GM20431 (cell line): ENCODE measurements at regions not wholly inside any gene's neighbourhood (a gene's known extent, or its start where the extent isn't known, plus 50 kb on each side); places are given as distances from the start of the nearest gene placed in this dataset.

ENCODE experiments used
- in situ Hi-C: fragments of 300-500 bp; cut with MseI, MboI; formaldehyde crosslinking; loops from one replicate; pipeline ENCODE4 v1.15.0; 2020; ENCODE audit warnings: low sequenced_read_pairs; ENCODE audit not compliant: unreplicated experiment

GRCh38 chr13:33369073-33369472 lies 83.5 kb upstream of the STARD13 start:
- in situ Hi-C loops = no loop called here

- in situ Hi-C loops = no loop called here
These were observed 86.8 kb upstream of the STARD13 start for GRCh38 chr13:33372251-33372919.

- in situ Hi-C loops = no loop called here
These were observed 88.1 kb upstream of the STARD13 start for GRCh38 chr13:33373624-33374023.

- in situ Hi-C loops = no loop called here
These were observed 89.9 kb upstream of the STARD13 start for GRCh38 chr13:33375421-33375820.

GRCh38 chr13:33376212-33376611 lies 90.7 kb upstream of the STARD13 start:
- in situ Hi-C loops = no loop called here

- in situ Hi-C loops = no loop called here
These were observed 91.9 kb upstream of the STARD13 start for GRCh38 chr13:33377411-33377810.

- in situ Hi-C loops = no loop called here
These were observed 92.3 kb upstream of the STARD13 start for GRCh38 chr13:33377825-33378224.

GRCh38 chr13:33379608-33380007 lies 94.1 kb upstream of the STARD13 start:
- in situ Hi-C loops = no loop called here

- in situ Hi-C loops = no loop called here
These were observed 95.0 kb upstream of the STARD13 start for GRCh38 chr13:33380487-33381079.

- in situ Hi-C loops = no loop called here
These were observed 95.6 kb upstream of the STARD13 start for GRCh38 chr13:33381180-33381579.

GRCh38 chr13:33381906-33382305 lies 96.4 kb upstream of the STARD13 start:
- in situ Hi-C loops = no loop called here

GRCh38 chr13:33383724-33384577 lies 98.4 kb upstream of the STARD13 start:
- in situ Hi-C loops = no loop called here

GRCh38 chr13:33388286-33388998 lies 102.9 kb upstream of the STARD13 start:
- in situ Hi-C loops = no loop called here

- in situ Hi-C loops = no loop called here
These were observed 107.3 kb upstream of the STARD13 start for GRCh38 chr13:33392794-33393405.

- in situ Hi-C loops = no loop called here
These were observed 108.9 kb upstream of the STARD13 start for GRCh38 chr13:33394294-33394932.

GRCh38 chr13:33401238-33401637 lies 115.7 kb upstream of the STARD13 start:
- in situ Hi-C loops = no loop called here

- in situ Hi-C loops = no loop called here
These were observed 117.4 kb upstream of the STARD13 start for GRCh38 chr13:33402975-33403374.

- in situ Hi-C loops = no loop called here
These were observed 118.3 kb upstream of the STARD13 start for GRCh38 chr13:33403807-33404362.

GRCh38 chr13:33405371-33405770 lies 119.8 kb upstream of the STARD13 start:
- in situ Hi-C loops = no loop called here
